ENCODE measurements at regions not wholly inside any gene's neighbourhood (a gene's known extent, or its start where the extent isn't known, plus 50 kb on each side); places are given as distances from the start of the nearest gene placed in this dataset.
A peak's percentile ranks its signal among the peaks of the same experiment; 100 is the strongest.

- in situ Hi-C loops (cut with HindIII; ENCODE audit: low pct_unique_long_range_greater_than_20kb, low sequenced_read_pairs) = no loop called here
- TF ChIP-seq, protein P1, sequence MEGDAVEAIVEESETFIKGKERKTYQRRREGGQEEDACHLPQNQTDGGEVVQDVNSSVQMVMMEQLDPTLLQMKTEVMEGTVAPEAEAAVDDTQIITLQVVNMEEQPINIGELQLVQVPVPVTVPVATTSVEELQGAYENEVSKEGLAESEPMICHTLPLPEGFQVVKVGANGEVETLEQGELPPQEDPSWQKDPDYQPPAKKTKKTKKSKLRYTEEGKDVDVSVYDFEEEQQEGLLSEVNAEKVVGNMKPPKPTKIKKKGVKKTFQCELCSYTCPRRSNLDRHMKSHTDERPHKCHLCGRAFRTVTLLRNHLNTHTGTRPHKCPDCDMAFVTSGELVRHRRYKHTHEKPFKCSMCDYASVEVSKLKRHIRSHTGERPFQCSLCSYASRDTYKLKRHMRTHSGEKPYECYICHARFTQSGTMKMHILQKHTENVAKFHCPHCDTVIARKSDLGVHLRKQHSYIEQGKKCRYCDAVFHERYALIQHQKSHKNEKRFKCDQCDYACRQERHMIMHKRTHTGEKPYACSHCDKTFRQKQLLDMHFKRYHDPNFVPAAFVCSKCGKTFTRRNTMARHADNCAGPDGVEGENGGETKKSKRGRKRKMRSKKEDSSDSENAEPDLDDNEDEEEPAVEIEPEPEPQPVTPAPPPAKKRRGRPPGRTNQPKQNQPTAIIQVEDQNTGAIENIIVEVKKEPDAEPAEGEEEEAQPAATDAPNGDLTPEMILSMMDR (IDR thresholded peaks at IDR 0.05) = no peak
- TF ChIP-seq SIN3A (IDR thresholded peaks at IDR 0.05; ENCODE audit: borderline replicate concordance, insufficient read depth, low read depth, low read length) (no peak), POLR2AphosphoS5 (IDR thresholded peaks at IDR 0.05; ENCODE audit: low read depth, low read length) (no peak), TCF7L2 (IDR thresholded peaks at IDR 0.05; ENCODE audit: low read depth, low read length) (no peak)
- TF ChIP-seq, protein P2, sequence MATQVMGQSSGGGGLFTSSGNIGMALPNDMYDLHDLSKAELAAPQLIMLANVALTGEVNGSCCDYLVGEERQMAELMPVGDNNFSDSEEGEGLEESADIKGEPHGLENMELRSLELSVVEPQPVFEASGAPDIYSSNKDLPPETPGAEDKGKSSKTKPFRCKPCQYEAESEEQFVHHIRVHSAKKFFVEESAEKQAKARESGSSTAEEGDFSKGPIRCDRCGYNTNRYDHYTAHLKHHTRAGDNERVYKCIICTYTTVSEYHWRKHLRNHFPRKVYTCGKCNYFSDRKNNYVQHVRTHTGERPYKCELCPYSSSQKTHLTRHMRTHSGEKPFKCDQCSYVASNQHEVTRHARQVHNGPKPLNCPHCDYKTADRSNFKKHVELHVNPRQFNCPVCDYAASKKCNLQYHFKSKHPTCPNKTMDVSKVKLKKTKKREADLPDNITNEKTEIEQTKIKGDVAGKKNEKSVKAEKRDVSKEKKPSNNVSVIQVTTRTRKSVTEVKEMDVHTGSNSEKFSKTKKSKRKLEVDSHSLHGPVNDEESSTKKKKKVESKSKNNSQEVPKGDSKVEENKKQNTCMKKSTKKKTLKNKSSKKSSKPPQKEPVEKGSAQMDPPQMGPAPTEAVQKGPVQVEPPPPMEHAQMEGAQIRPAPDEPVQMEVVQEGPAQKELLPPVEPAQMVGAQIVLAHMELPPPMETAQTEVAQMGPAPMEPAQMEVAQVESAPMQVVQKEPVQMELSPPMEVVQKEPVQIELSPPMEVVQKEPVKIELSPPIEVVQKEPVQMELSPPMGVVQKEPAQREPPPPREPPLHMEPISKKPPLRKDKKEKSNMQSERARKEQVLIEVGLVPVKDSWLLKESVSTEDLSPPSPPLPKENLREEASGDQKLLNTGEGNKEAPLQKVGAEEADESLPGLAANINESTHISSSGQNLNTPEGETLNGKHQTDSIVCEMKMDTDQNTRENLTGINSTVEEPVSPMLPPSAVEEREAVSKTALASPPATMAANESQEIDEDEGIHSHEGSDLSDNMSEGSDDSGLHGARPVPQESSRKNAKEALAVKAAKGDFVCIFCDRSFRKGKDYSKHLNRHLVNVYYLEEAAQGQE (IDR thresholded peaks at IDR 0.05; ENCODE audit: insufficient read depth in 1 of 2, low read depth in 2 of 2, low read length in 1 of 2) = no peak
- Histone ChIP-seq H3K27me3 (ENCODE audit: control insufficient read depth, insufficient read depth, low read length) (no peaks in the 10 kb centered on the region), H3K4me3 (ENCODE audit: low read depth in 2 of 2, low read length in 2 of 2) (peak overlapping the region; percentile 100), H3K4me1 (ENCODE audit: control insufficient read depth, insufficient read depth, low read length) (peaks cover 19% of the 10 kb centered on the region), H3K9me3 (ENCODE audit: control insufficient read depth, insufficient read depth, low read depth, low read length) (no peaks in the 10 kb centered on the region), H3K27ac (ENCODE audit: low read length) (peak overlapping the region; percentile 97), H3K36me3 (ENCODE audit: control insufficient read depth, insufficient read depth, low read length) (no peaks in the 10 kb centered on the region; the same call in 1 of the 2 replicates)
- no peak for DNase-seq (ENCODE audit: low read depth, low spot score)
- no TSS peak for BruUV-seq (replicated peaks)
- no peak for ATAC-seq
- CTCF ChIA-PET = no interaction called here
- intact Hi-C loops (cut with micrococcal nuclease; ENCODE audit: unreplicated experiment) = no loop called here
- POLR2A ChIA-PET = interaction anchor here (0.6 to 0.7 kb wide), 4 partner anchors 10 to 664 kb away, joined by 3 to 18 read pairs (median 4); partner anchors contain the start of gene HMGN4
Observed at GRCh38 chr6:27143474-27144026, 104.0 kb upstream of the PRSS16 start.

DNA sequence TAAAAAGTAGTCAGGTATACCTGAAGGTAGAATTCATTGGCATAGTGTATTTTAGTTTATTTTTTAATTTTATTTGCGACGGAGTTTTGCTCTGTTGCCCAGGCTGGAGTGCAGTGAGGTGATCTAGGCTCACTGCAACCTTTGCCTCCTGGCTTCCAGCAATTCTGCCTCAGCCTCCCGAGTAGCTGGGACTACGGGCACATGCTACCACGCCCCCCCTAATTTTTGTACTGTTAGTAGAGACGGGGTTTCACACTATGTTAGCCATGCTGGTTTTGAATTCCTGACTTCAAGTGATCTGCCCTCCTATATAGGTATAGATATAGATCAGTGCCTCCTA lies 102.8 kb upstream of the PRSS16 start:
- peak overlapping the region; percentile 97 for H3K27ac ChIP-seq (ENCODE audit: low read length)
- in situ Hi-C loops (cut with HindIII; ENCODE audit: low pct_unique_long_range_greater_than_20kb, low sequenced_read_pairs) = no loop called here
- POLR2A ChIA-PET = interaction anchor here (0.5 to 3.7 kb wide), 4 partner anchors 12 to 996 kb away, joined by 3 to 88 read pairs (median 6); a partner anchor contains a TSS

More for the DNA sequence above, 102.8 kb upstream of the PRSS16 start:
- ATAC-seq (no peak), DNase-seq (ENCODE audit: low read depth, low spot score) (no peak)
- Histone ChIP-seq H3K4me1 (ENCODE audit: control insufficient read depth, insufficient read depth, low read length) (peaks cover 26% of the 10 kb centered on the region), H3K36me3 (ENCODE audit: control insufficient read depth, insufficient read depth, low read length) (no peaks in the 10 kb centered on the region), H3K9me3 (ENCODE audit: control insufficient read depth, insufficient read depth, low read depth, low read length) (no peaks in the 10 kb centered on the region), H3K27me3 (ENCODE audit: control insufficient read depth, insufficient read depth, low read length) (no peaks in the 10 kb centered on the region), H3K4me3 (ENCODE audit: low read depth in 2 of 2, low read length in 2 of 2) (peak overlapping the region; percentile 100)
- no TSS peak for BruUV-seq (replicated peaks)
- CTCF ChIA-PET = interaction anchor here (0.6 to 0.8 kb wide), 2 partner anchors 17 to 485 kb away, joined by 3 read pairs; partner anchors contain the start of gene ZNF322
- intact Hi-C loops (cut with micrococcal nuclease; ENCODE audit: unreplicated experiment) = no loop called here
- TF ChIP-seq, protein P2 (IDR thresholded peaks at IDR 0.05; ENCODE audit: insufficient read depth in 1 of 2, low read depth in 2 of 2, low read length in 1 of 2) = no peak
- TF ChIP-seq, protein P1 (IDR thresholded peaks at IDR 0.05) = no peak
- TF ChIP-seq SIN3A (IDR thresholded peaks at IDR 0.05; ENCODE audit: borderline replicate concordance, insufficient read depth, low read depth, low read length) (0 out of 2 replicates have a peak, but pooled peaks have one; percentile 11), POLR2AphosphoS5 (IDR thresholded peaks at IDR 0.05; ENCODE audit: low read depth, low read length) (no peak), TCF7L2 (IDR thresholded peaks at IDR 0.05; ENCODE audit: low read depth, low read length) (no peak)

All from Panc1 (cell line).